Spleen (tissue), 7 donors: ENCODE measurements at regions not wholly inside any gene's neighbourhood (a gene's known extent, or its start where the extent isn't known, plus 50 kb on each side); places are given as distances from the start of the nearest gene placed in this dataset.

Source experiments
- CTCF ChIP-seq, 11 experiments: fragments of 200-600 bp in 7 of 11; fragments of 450-650 bp in 4 of 11; sonication (generic) in 4 of 11; IDR thresholded peaks in 8 of 11; conservative IDR thresholded peaks in 3 of 11; 1 replicate in 7 of 11; 2 replicates in 4 of 11; pipeline versions ENCODE4 v1.4.0 to v1.8.0; 2016 to 2021; ENCODE audit warnings: antibody characterized with exemption in 11 of 11, inconsistent platforms in 4 of 11, mild to moderate bottlenecking in 1 of 11
- POLR2A ChIP-seq, 3 donors: fragments of 450-650 bp; IDR thresholded peaks; one replicate each; pipeline ENCODE4 v1.5.1; 2017; ENCODE audit warnings: antibody characterized with exemption in 3 of 3, mild to moderate bottlenecking in 1 of 3
- POLR2AphosphoS5 ChIP-seq, 3 donors: sonication (generic); formaldehyde crosslinking; IDR thresholded peaks; one replicate each; pipeline ENCODE4 v1.5.1; 2017; ENCODE audit warnings: antibody characterized with exemption in 3 of 3
- donor health status: DM: no; HTN: no; CAD: no; lungs with moderate emphysema.
- donor health status: DM: no; HTN: no; CAD: no.
- donor health status: DM: no; HTN: no; CAD: no.

GRCh38 chr9:30932226-30932625, 1452.2 kb upstream of the ACO1 start:
- no peak for TF ChIP-seq CTCF (IDR thresholded peaks at IDR 0.05 in 8 of 11, conservative IDR thresholded peaks at IDR 0.05 in 3 of 11)
- no peak for TF ChIP-seq POLR2AphosphoS5 (IDR thresholded peaks at IDR 0.05)
- no peak for TF ChIP-seq POLR2A (IDR thresholded peaks at IDR 0.05)
